NCI-H2081 treated with DMSO at 0.1 percent for 48 hours (cell line): ENCODE measurements at regions not wholly inside any gene's neighbourhood (a gene's known extent, or its start where the extent isn't known, plus 50 kb on each side); places are given as distances from the start of the nearest gene placed in this dataset.
A peak's percentile ranks its signal among the peaks of the same experiment; 100 is the strongest.
"Not testable (repeated sequence)": the region's sequence is repeated elsewhere in the genome, so short reads cannot be mapped to it uniquely, and the experiment has no call there.

ENCODE experiments used
- DNase-seq: peaks from one replicate; lab custom pipeline; 2025; lab: John Stamatoyannopoulos, UW

DNA sequence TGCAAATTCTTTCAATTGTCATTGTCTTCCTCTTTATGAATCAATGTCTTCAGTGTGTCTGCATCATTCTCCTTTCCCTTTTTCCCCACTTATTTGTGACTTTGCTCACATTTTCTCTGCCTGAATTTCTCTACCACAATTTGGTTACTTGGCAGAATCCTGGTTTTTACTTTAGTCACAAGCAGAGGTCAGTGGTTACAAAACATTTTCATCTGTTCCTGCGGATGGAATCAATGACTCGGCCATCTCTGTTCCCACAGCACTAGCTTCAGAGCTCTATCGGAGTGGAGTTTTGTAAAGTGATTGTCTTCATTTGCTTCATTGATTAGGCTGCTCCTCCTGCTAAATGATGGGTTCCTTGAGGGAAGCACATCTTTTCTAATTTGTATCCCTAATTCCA, 501.3 kb upstream of the AADAT start:
- DNase-seq, result no peak

DNA sequence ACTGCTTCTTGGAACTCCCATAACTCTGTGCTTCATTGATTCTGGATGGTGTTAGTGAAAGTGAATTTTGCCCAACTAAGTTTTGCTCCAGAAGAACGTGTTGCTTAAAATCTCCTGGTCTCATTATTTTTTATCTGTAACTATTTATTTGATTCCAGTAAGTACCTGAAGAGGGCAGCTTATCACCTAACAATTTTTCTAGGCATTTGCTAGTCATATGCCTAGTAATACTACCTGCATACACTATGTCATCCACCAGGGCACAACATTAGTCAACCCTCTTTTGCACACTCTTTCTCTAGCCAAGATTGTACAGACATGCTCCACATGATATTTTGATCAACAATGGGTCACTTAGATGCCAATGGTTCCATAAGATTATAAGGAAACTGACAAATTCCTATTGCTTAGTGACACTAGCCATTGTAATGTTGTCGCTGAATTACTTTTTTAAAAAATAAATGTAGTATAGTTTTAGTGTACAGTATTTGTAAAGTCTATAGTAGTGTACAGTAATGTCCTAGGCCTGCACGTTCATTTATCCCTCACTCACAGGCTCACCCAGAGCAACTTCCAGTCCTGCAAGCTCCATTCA, 499.9 kb upstream of the AADAT start:
- peak; percentile 27 for DNase-seq

- DNase-seq, result no peak
These were observed 492.2 kb upstream of the AADAT start for GRCh38 chr4:170581969-170582368.

GRCh38 chr4:170581322-170581721, 491.6 kb upstream of the AADAT start:
- no peak for DNase-seq

DNA sequence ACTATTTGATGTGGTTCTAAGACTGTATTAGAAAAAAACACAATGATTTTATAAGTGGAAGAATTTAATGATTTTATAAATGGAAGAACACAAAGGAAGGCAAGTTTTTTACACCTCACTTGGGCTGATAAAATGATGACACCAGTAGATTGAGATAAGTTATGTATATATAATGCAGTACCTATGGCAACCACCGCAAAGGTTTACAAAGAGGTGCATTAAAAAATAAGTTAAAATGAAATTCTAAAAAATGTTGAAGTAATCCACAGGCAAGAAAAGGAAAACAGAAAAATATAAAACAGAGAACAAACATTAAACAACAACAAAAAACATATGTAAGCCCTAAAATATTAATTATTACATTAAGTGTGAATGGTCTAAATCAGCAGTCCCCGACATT, 490.9 kb upstream of the AADAT start:
- no peak for DNase-seq

DNA sequence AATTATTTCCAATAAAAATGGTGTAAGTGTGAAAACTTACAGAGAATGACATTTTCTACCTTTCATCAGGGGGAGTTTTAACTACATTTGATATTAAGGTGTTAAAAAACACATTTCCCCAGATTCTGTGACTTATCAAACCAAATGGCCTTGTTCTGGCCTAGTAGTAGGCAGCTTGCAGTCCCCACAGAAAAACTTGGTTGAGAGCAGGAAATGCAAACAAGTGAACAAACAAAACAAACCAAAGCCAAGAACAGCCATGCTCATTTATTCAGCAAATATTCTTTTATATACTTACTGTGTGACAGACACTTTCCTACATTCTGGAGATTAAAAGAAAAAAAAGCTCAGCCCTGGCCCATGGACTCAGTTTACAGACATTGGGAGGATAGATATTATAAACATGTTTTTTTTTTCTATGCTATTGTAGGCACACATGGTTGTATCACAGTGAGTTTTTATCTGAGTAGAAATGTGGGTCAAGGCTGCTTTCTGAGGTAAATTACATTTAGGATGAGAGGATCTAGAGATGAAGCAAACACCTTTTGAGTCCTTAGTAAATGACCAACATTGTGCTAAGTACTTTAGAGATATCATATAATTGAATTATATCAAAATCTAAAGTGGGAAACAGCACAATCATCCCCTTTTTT, 449.2 kb upstream of the AADAT start:
- no peak for DNase-seq

- no peak for DNase-seq
These were observed 440.3 kb upstream of the AADAT start for GRCh38 chr4:170529748-170530722.

DNA sequence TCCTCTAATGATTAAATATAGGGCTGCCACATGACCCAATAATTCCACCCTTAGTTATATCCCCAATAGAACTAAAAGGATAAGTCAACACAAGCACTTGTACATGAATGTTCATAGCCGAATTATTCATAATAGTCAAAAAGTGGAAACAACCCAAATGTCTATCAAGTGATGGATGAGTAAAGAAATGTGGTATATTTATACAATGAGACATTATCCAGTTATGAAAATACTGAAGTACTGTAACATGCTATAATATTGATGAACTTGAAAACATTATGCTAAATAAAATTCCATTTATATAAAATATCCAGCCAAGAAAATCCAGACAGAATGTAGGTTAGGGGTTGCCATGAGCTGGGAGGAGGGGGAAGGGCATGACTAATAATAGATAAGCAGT, 436.7 kb upstream of the AADAT start:
- no peak for DNase-seq

GRCh38 chr4:170522427-170522970, 432.7 kb upstream of the AADAT start:
- no peak for DNase-seq

- no peak for DNase-seq
These were observed 407.9 kb upstream of the AADAT start for GRCh38 chr4:170497689-170498088.

DNA sequence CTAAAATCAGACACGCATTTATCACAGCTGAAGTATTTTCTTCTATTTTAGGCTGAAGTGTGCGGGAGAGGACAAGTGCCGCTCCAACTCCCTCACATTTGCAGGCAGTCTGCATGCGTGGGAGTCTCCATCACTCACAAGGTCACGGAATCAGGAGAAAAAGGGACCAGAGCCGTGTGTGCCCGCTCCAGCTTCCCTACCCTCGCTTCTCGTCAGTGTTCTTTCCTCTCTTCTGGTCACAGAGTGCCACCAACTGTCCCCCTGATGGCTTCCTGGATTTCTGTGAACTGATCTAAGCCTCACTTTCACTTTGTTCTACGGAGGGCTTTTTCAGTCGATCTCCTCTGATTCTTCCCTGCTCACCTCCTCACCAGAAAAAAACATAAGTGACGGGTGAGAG, 407.4 kb upstream of the AADAT start:
- DNase-seq, result peak; percentile 13

DNA sequence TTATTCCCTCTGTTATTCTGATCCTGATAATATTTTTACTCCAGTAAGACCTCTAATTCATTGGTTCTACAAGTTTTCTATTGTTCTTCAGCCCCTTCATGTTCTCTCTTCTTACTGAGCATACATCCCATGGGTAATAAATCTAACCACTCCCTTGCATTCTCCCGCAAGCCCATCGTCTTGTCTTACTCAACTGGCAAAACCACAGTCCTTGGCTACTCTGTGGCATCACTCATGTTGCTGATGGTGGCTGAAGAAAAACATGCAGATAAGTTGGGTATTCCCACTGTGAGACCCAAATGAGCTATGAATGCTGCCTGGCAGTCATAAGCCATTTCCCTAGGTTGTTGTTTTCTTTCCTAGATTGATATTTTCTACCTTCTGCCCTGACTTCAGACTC, 402.2 kb upstream of the AADAT start:
- DNase-seq, result no peak

GRCh38 chr4:170476351-170476750, 386.6 kb upstream of the AADAT start:
- no peak for DNase-seq

GRCh38 chr4:170465429-170465828, 375.7 kb upstream of the AADAT start:
- no peak for DNase-seq

DNA sequence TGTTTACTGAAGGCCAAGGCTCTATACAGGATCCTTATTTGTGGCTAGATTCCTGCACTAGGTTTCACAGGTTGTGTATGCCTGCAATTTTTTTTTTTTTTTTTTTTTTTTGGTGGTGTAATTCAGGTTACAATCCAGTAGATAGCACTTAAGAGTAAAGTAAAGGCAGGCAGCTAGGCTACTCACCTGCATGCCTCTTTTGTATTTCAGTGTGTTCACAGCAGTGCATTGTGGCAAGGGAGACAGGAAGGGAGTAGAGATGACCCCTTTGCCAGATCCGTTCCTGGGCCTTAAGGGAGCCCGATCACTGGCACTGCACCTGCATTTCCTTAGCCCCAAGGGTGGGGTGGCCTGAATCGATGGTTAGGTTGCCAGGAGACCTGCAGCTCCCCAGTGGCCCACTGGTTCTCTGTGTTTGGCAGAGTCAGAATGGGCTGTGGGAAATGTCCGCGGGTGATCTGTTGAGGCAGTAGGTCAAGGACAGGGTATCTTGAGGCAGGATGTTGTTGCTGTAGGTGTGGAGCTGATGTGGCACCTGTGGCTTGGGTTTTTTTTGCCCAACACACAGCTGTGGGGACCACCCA, 374.9 kb upstream of the AADAT start:
- DNase-seq, result no peak

GRCh38 chr4:170446782-170447181, 357.0 kb upstream of the AADAT start:
- DNase-seq, result no peak

- DNase-seq, result not testable (repeated sequence)
These were observed 351.4 kb upstream of the AADAT start for GRCh38 chr4:170441146-170441545.

- no peak for DNase-seq
These were observed 339.2 kb upstream of the AADAT start for GRCh38 chr4:170428929-170429328.

- DNase-seq, result no peak
These were observed 335.9 kb upstream of the AADAT start for GRCh38 chr4:170425521-170426143.

DNA sequence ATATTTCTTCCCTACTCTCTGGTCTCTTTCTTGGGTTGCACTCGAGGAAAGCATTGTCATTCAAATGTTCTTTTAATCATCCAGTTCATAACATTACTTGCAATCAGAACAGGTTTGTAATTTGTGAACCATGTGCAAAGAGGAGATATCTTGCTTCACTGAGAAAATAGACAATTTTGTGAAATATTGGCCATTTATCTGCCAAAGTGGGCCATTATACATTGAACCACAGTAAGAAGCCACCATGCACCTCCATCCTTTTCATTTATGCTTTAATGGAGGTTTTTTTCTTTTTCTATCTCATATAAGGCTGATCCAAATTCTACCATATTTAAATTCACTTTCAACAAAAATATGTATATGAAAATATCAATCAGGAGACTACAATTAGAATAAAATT, 335.3 kb upstream of the AADAT start:
- DNase-seq, result no peak

GRCh38 chr4:170423137-170423536, 333.4 kb upstream of the AADAT start:
- DNase-seq, result no peak

- DNase-seq, result no peak
These were observed 330.5 kb upstream of the AADAT start for GRCh38 chr4:170420255-170420693.
